GM18909 (cell line): ENCODE measurements at regions not wholly inside any gene's neighbourhood (a gene's known extent, or its start where the extent isn't known, plus 50 kb on each side); places are given as distances from the start of the nearest gene placed in this dataset.
"Not testable (repeated sequence)": the region's sequence is repeated elsewhere in the genome, so short reads cannot be mapped to it uniquely, and the experiment has no call there.

Source experiments
- ATAC-seq: cut with Tn5 transposase; IDR thresholded peaks from one replicate; pipeline ENCODE4 v1.9.1; 2021; ENCODE audit warnings: mild to moderate bottlenecking; ENCODE audit not compliant: unreplicated experiment, poor library complexity

- ATAC-seq, result no peak
Measured at GRCh38 chr9:109653470-109653869, 126.5 kb upstream of the PALM2AKAP2 start.

- not testable (repeated sequence) for ATAC-seq
Measured at GRCh38 chr9:109663978-109664377, 116.0 kb upstream of the PALM2AKAP2 start.

GRCh38 chr9:109665736-109666135, 114.3 kb upstream of the PALM2AKAP2 start:
- not testable (repeated sequence) for ATAC-seq

- no peak for ATAC-seq
Measured at GRCh38 chr9:109681301-109681700, 98.7 kb upstream of the PALM2AKAP2 start.

GRCh38 chr9:109682227-109682626, 97.8 kb upstream of the PALM2AKAP2 start:
- no peak for ATAC-seq

GRCh38 chr9:109683521-109683920, 96.5 kb upstream of the PALM2AKAP2 start:
- no peak for ATAC-seq

GRCh38 chr9:109689701-109690100, 90.3 kb upstream of the PALM2AKAP2 start:
- ATAC-seq, result no peak

GRCh38 chr9:109699019-109699418, 81.0 kb upstream of the PALM2AKAP2 start:
- ATAC-seq, result no peak

GRCh38 chr9:109704546-109704945, 75.5 kb upstream of the PALM2AKAP2 start:
- ATAC-seq, result no peak

- no peak for ATAC-seq
Measured at GRCh38 chr9:109705515-109705914, 74.5 kb upstream of the PALM2AKAP2 start.

- no peak for ATAC-seq
Measured at GRCh38 chr9:109707355-109707754, 72.6 kb upstream of the PALM2AKAP2 start.

- ATAC-seq, result no peak
Measured at GRCh38 chr9:109708451-109708945, 71.5 kb upstream of the PALM2AKAP2 start.

- no peak for ATAC-seq
Measured at GRCh38 chr9:109709866-109710265, 70.1 kb upstream of the PALM2AKAP2 start.

GRCh38 chr9:109710830-109711229, 69.2 kb upstream of the PALM2AKAP2 start:
- no peak for ATAC-seq

GRCh38 chr9:109715344-109715743, 64.7 kb upstream of the PALM2AKAP2 start:
- ATAC-seq, result no peak

- ATAC-seq, result no peak
Measured at GRCh38 chr9:109716631-109717030, 63.4 kb upstream of the PALM2AKAP2 start.

- ATAC-seq, result no peak
Measured at GRCh38 chr9:109717342-109717741, 62.7 kb upstream of the PALM2AKAP2 start.

GRCh38 chr9:109718861-109719260, 61.1 kb upstream of the PALM2AKAP2 start:
- no peak for ATAC-seq

- no peak for ATAC-seq
Measured at GRCh38 chr9:109721001-109721400, 59.0 kb upstream of the PALM2AKAP2 start.

GRCh38 chr9:109722007-109722406, 58.0 kb upstream of the PALM2AKAP2 start:
- no peak for ATAC-seq

- no peak for ATAC-seq
Measured at GRCh38 chr9:109723781-109724180, 56.2 kb upstream of the PALM2AKAP2 start.

- ATAC-seq, result no peak
Measured at GRCh38 chr9:109725460-109725859, 54.5 kb upstream of the PALM2AKAP2 start.

- no peak for ATAC-seq
Measured at GRCh38 chr9:109726119-109726518, 53.9 kb upstream of the PALM2AKAP2 start.
